MG63 (cell line): ENCODE measurements at regions not wholly inside any gene's neighbourhood (a gene's known extent, or its start where the extent isn't known, plus 50 kb on each side); places are given as distances from the start of the nearest gene placed in this dataset.
"Not testable (repeated sequence)": the region's sequence is repeated elsewhere in the genome, so short reads cannot be mapped to it uniquely, and the experiment has no call there.

ENCODE experiments used
- DNase-seq: peaks from one replicate; pipeline ENCODE4 v3.0.0-alpha.2; 2020
- H3K27me3 ChIP-seq: fragments of 250-450 bp; sonication (Bioruptor Pico); 2 replicates; pipeline ENCODE4 v1.5.1; 2020; ENCODE audit warnings: mild to moderate bottlenecking, moderate library complexity
- H3K36me3 ChIP-seq: fragments of 250-450 bp; sonication (Bioruptor Pico); 2 replicates; pipeline ENCODE4 v1.5.1; 2020; ENCODE audit warnings: mild to moderate bottlenecking, moderate library complexity
- H3K4me3 ChIP-seq: fragments of 250-450 bp; sonication (Bioruptor Pico); 2 replicates; pipeline ENCODE4 v1.5.1; 2020; ENCODE audit warnings: mild to moderate bottlenecking, moderate library complexity
- H3K9me3 ChIP-seq: fragments of 250-450 bp; sonication (Bioruptor Pico); 2 replicates; pipeline ENCODE4 v1.5.1; 2020; ENCODE audit warnings: mild to moderate bottlenecking, moderate library complexity

- H3K4me3 ChIP-seq = no peak overlapping the region
- DNase-seq = no peak
- no peaks in the 10 kb centered on the region for H3K27me3 ChIP-seq
- no peaks in the 10 kb centered on the region for H3K9me3 ChIP-seq
- no peaks in the 10 kb centered on the region for H3K36me3 ChIP-seq
These were observed 105.4 kb downstream of the SNX5 start for GRCh38 chr20:17863209-17863576.

GRCh38 chr20:17862171-17862570 is 106.4 kb downstream of the SNX5 start:
- no peak for DNase-seq
- Histone ChIP-seq H3K4me3 (no peak overlapping the region), H3K27me3 (no peaks in the 10 kb centered on the region), H3K36me3 (no peaks in the 10 kb centered on the region), H3K9me3 (no peaks in the 10 kb centered on the region)

- DNase-seq, H3K4me3 ChIP-seq, H3K9me3 ChIP-seq, H3K27me3 ChIP-seq, H3K36me3 ChIP-seq: not testable (repeated sequence)
These were observed 107.0 kb downstream of the SNX5 start for GRCh38 chr20:17861620-17862019.

GRCh38 chr20:17860301-17861197 is 108.0 kb downstream of the SNX5 start:
- no peak overlapping the region for H3K4me3 ChIP-seq
- H3K27me3 ChIP-seq = no peaks in the 10 kb centered on the region
- no peaks in the 10 kb centered on the region for H3K9me3 ChIP-seq
- DNase-seq = no peak
- H3K36me3 ChIP-seq = no peaks in the 10 kb centered on the region

- H3K9me3 ChIP-seq = no peaks in the 10 kb centered on the region
- no peaks in the 10 kb centered on the region for H3K27me3 ChIP-seq
- no peak overlapping the region for H3K4me3 ChIP-seq
- H3K36me3 ChIP-seq = no peaks in the 10 kb centered on the region
- DNase-seq = no peak
These were observed 108.9 kb downstream of the SNX5 start for GRCh38 chr20:17859616-17860232.

GRCh38 chr20:17859002-17859615 is 109.5 kb downstream of the SNX5 start:
- no peaks in the 10 kb centered on the region for H3K9me3 ChIP-seq
- H3K36me3 ChIP-seq = no peaks in the 10 kb centered on the region
- no peak overlapping the region for H3K4me3 ChIP-seq
- H3K27me3 ChIP-seq = no peaks in the 10 kb centered on the region
- DNase-seq = peak; percentile 26

GRCh38 chr20:17858450-17859001 is 110.1 kb downstream of the SNX5 start:
- Histone ChIP-seq H3K27me3 (no peaks in the 10 kb centered on the region), H3K4me3 (no peak overlapping the region), H3K9me3 (no peaks in the 10 kb centered on the region), H3K36me3 (no peaks in the 10 kb centered on the region)
- DNase-seq = no peak

GRCh38 chr20:17857639-17858449 is 110.8 kb downstream of the SNX5 start:
- DNase-seq = no peak
- Histone ChIP-seq H3K9me3 (no peaks in the 10 kb centered on the region), H3K27me3 (no peaks in the 10 kb centered on the region), H3K4me3 (no peak overlapping the region), H3K36me3 (no peaks in the 10 kb centered on the region)

GRCh38 chr20:17856837-17857605 is 111.6 kb downstream of the SNX5 start:
- Histone ChIP-seq H3K36me3 (no peaks in the 10 kb centered on the region), H3K9me3 (no peaks in the 10 kb centered on the region)
- no peak for DNase-seq

GRCh38 chr20:17856024-17856564 is 112.5 kb downstream of the SNX5 start:
- no peaks in the 10 kb centered on the region for H3K27me3 ChIP-seq
- no peak overlapping the region for H3K4me3 ChIP-seq
- no peaks in the 10 kb centered on the region for H3K36me3 ChIP-seq
- H3K9me3 ChIP-seq = no peaks in the 10 kb centered on the region
- DNase-seq = no peak

More at GRCh38 chr20:17856837-17857605, 111.6 kb downstream of the SNX5 start:
- Histone ChIP-seq H3K27me3 (no peaks in the 10 kb centered on the region), H3K4me3 (no peak overlapping the region)

- DNase-seq = peak; percentile 34
- H3K4me3 ChIP-seq = no peak overlapping the region
- H3K9me3 ChIP-seq = no peaks in the 10 kb centered on the region
- no peaks in the 10 kb centered on the region for H3K27me3 ChIP-seq
- no peaks in the 10 kb centered on the region for H3K36me3 ChIP-seq
These were observed 114.2 kb downstream of the SNX5 start for GRCh38 chr20:17854307-17854903.

GRCh38 chr20:17852323-17852722 is 116.3 kb downstream of the SNX5 start:
- no peak for DNase-seq

GRCh38 chr20:17850684-17851026 is 117.9 kb downstream of the SNX5 start:
- H3K4me3 ChIP-seq = no peak overlapping the region
- H3K36me3 ChIP-seq = no peaks in the 10 kb centered on the region
- DNase-seq = no peak
- H3K27me3 ChIP-seq = no peaks in the 10 kb centered on the region
- H3K9me3 ChIP-seq = no peaks in the 10 kb centered on the region

More at GRCh38 chr20:17852323-17852722, 116.3 kb downstream of the SNX5 start:
- Histone ChIP-seq H3K36me3 (no peaks in the 10 kb centered on the region), H3K9me3 (no peaks in the 10 kb centered on the region), H3K27me3 (no peaks in the 10 kb centered on the region), H3K4me3 (no peak overlapping the region)

GRCh38 chr20:17849901-17850683 is 118.5 kb downstream of the SNX5 start:
- Histone ChIP-seq H3K4me3 (no peak overlapping the region), H3K9me3 (no peaks in the 10 kb centered on the region)

More at GRCh38 chr20:17849901-17850683, 118.5 kb downstream of the SNX5 start:
- peak; percentile 94 for DNase-seq
- Histone ChIP-seq H3K27me3 (no peaks in the 10 kb centered on the region), H3K36me3 (no peaks in the 10 kb centered on the region)
